K562 (cell line): ENCODE measurements at regions not wholly inside any gene's neighbourhood (a gene's known extent, or its start where the extent isn't known, plus 50 kb on each side); places are given as distances from the start of the nearest gene placed in this dataset.

Experiments
- ATAC-seq: fragments of 200-7000 bp; cut with Tn5 transposase; 3 replicates; pipeline ENCODE4 v1.9.1; 2020; ENCODE audit warnings: moderate library complexity
- BruUV-seq: library from RNA; stranded (reverse); fragments of 400-500 nt; replicated peaks from 2 replicates; lab custom pipeline; 2021; lab: Mats Ljungman, UMichigan
- CTCF ChIA-PET: fragments of 300-600 bp; formaldehyde crosslinking; extraction: SDS; loops from one replicate; lab custom pipeline; 2021; ENCODE audit warnings: low intra/inter-chr PET ratio; lab: Yijun Ruan, JAX
- POLR2A ChIA-PET: fragments of 300-600, 350-650 bp; sonication (Branson Sonifier 250); formaldehyde crosslinking; extraction: SDS; loops from one replicate; lab custom pipeline; 2021; ENCODE audit warnings: antibody characterized with exemption, inconsistent platforms; lab: Yijun Ruan, JAX
- DNase-seq, 4 experiments: peaks; one replicate each; pipeline versions ENCODE4 v3.0.0 to v3.0.0-alpha.2; 2011 to 2018; ENCODE audit warnings: low spot score in 3 of 4, mixed read lengths in 3 of 4; ENCODE audit errors: extremely low read depth in 1 of 4
- FAIRE-seq: peaks from 2 replicates; lab custom pipeline; 2011; peaks lifted over from hg19 to GRCh38; lab: Jason Lieb, UNC
- H2AFZ ChIP-seq: 2 replicates; pipeline ENCODE4 v1.6.0; 2011; ENCODE audit warnings: low read depth, low read length, control low read depth, inconsistent platforms
- H3K27ac ChIP-seq: fragments of 200-600 bp; 3 replicates; pipeline ENCODE4 v1.8.0; 2011; ENCODE audit warnings: low read depth, mild to moderate bottlenecking, control low read depth, inconsistent platforms, low read length, moderate library complexity, mixed read lengths; ENCODE audit errors: extremely low read depth
- H3K27me3 ChIP-seq, 2 experiments: fragments of 300-600 bp in 1 of 2; 2 replicates in 1 of 2; 3 replicates in 1 of 2; pipeline versions ENCODE4 v1.6.0 to v1.8.0; 2011; ENCODE audit warnings: inconsistent platforms in 2 of 2, low read length in 2 of 2, mild to moderate bottlenecking in 1 of 2, mixed read lengths in 1 of 2, moderate library complexity in 1 of 2; ENCODE audit not compliant: control insufficient read depth in 2 of 2, insufficient read depth in 2 of 2
- H3K36me3 ChIP-seq: fragments of 300-600 bp; 3 replicates; pipeline ENCODE4 v1.8.0; 2011; ENCODE audit warnings: mild to moderate bottlenecking, low read length, inconsistent platforms; ENCODE audit not compliant: control insufficient read depth, insufficient read depth
- H3K4me1 ChIP-seq, 2 experiments: fragments of 200-600 bp in 1 of 2; replicated peaks in 1 of 2; 2 replicates in 1 of 2; 3 replicates in 1 of 2; pipeline versions ENCODE4 v1.5.1 to v1.8.0; 2011; ENCODE audit warnings: inconsistent platforms in 2 of 2, low read length in 2 of 2, mild to moderate bottlenecking in 1 of 2, mixed read lengths in 1 of 2, moderate library complexity in 1 of 2; ENCODE audit not compliant: control insufficient read depth in 2 of 2, insufficient read depth in 2 of 2
- H3K4me2 ChIP-seq: 2 replicates; pipeline ENCODE4 v1.6.1; 2011; ENCODE audit warnings: low read length, control low read depth, inconsistent platforms, mixed read lengths; ENCODE audit not compliant: insufficient read depth
- H3K4me3 ChIP-seq: fragments of 200-600 bp; sonication (generic), shearing (Covaris generic); 2 replicates; pipeline ENCODE4 v1.5.1; 2016; ENCODE audit warnings: control low read depth, inconsistent platforms
- H3K79me2 ChIP-seq: fragments of 200-600 bp; 3 replicates; pipeline ENCODE4 v1.8.0; 2011; ENCODE audit warnings: low read length, inconsistent platforms; ENCODE audit not compliant: control insufficient read depth, insufficient read depth
- H3K9ac ChIP-seq, 2 experiments: 2 replicates each; pipeline versions ENCODE4 v1.6.0 to v1.6.1; 2011; ENCODE audit warnings: low read depth in 2 of 2, low read length in 2 of 2, control low read depth in 1 of 2, inconsistent platforms in 1 of 2, mild to moderate bottlenecking in 1 of 2, mixed read lengths in 1 of 2; ENCODE audit not compliant: insufficient read depth in 1 of 2
- H3K9me1 ChIP-seq: one replicate; pipeline ENCODE4 v1.6.0; 2011; ENCODE audit warnings: inconsistent platforms, mild to moderate bottlenecking, low read length, moderate library complexity; ENCODE audit not compliant: control insufficient read depth, insufficient read depth
- H3K9me3 ChIP-seq: replicated peaks from 2 replicates; pipeline ENCODE4 v1.5.1; 2011; ENCODE audit warnings: low read depth, low read length, inconsistent platforms; ENCODE audit not compliant: control insufficient read depth, insufficient read depth
- H4K20me1 ChIP-seq: replicated peaks from 2 replicates; pipeline ENCODE4 v1.6.1; 2011; ENCODE audit warnings: low read length, inconsistent platforms, mixed read lengths; ENCODE audit not compliant: control insufficient read depth, insufficient read depth
- ASH1L ChIP-seq: fragments of 450-650 bp; IDR thresholded peaks from 2 replicates; pipeline ENCODE4 v1.6.1; 2018; ENCODE audit warnings: borderline replicate concordance, mild to moderate bottlenecking, low read depth; ENCODE audit not compliant: partially characterized antibody
- CBX2 ChIP-seq: fragments of 200-600 bp; sonication (generic); IDR thresholded peaks from one replicate; pipeline ENCODE4 v1.6.1; 2012; ENCODE audit warnings: mild to moderate bottlenecking, low read length, inconsistent platforms; ENCODE audit not compliant: insufficient read depth, poor library complexity, severe bottlenecking
- CHD4 ChIP-seq: fragments of 200-600 bp; sonication (generic); IDR thresholded peaks from 3 replicates; pipeline ENCODE4 v1.6.1; 2012; ENCODE audit warnings: low read depth, mild to moderate bottlenecking, mixed read lengths, low read length, inconsistent platforms; ENCODE audit not compliant: insufficient read depth, insufficient replicate concordance, poor library complexity, severe bottlenecking
- DLX4 ChIP-seq: fragments of 250-450 bp; sonication (Bioruptor Pico); IDR thresholded peaks from 2 replicates; pipeline ENCODE4 v1.6.1; 2021; ENCODE audit warnings: mild to moderate bottlenecking
- ETV6 ChIP-seq, 3 experiments: fragments of 150-350 bp in 1 of 3; sonication (generic) in 1 of 3; formaldehyde crosslinking in 1 of 3; IDR thresholded peaks; 2 replicates each; pipeline versions ENCODE4 v1.6.1 to v1.8.0; 2014 to 2022; ENCODE audit warnings: borderline replicate concordance in 2 of 3, low read depth in 2 of 3, antibody characterized with exemption in 1 of 3, low read length in 1 of 3, mild to moderate bottlenecking in 1 of 3, missing genetic modification reagents in 1 of 3
- HDAC6 ChIP-seq: IDR thresholded peaks from 2 replicates; pipeline ENCODE4 v1.6.1; 2012; ENCODE audit warnings: low read depth, mild to moderate bottlenecking, control low read depth, inconsistent platforms, low read length, moderate library complexity
- KLF6 ChIP-seq: fragments of 250-450 bp; sonication (Bioruptor Pico); IDR thresholded peaks from 2 replicates; pipeline ENCODE4 v1.4.0; 2020; ENCODE audit warnings: mild to moderate bottlenecking, moderate library complexity, borderline replicate concordance
- MAFG ChIP-seq: fragments of 450-650 bp; conservative IDR thresholded peaks from 2 replicates; pipeline ENCODE4 v1.6.1; 2016; ENCODE audit warnings: missing genetic modification characterization, missing compliant biosample characterization
- NFE2L1 ChIP-seq: fragments of 450-650 bp; IDR thresholded peaks from 2 replicates; pipeline ENCODE4 v1.6.1; 2016; ENCODE audit warnings: missing genetic modification characterization, low read depth, mild to moderate bottlenecking, missing compliant biosample characterization, moderate library complexity, borderline replicate concordance
- NONO ChIP-seq, 2 experiments: fragments of 200-400 bp in 1 of 2; fragments of 450-650 bp in 1 of 2; formaldehyde crosslinking in 1 of 2; IDR thresholded peaks; 2 replicates each; pipeline ENCODE4 v1.6.1; 2017; ENCODE audit warnings: low read depth in 2 of 2, mild to moderate bottlenecking in 2 of 2, moderate library complexity in 2 of 2, low read length in 1 of 2
- NR3C1 ChIP-seq: sonication (generic); formaldehyde crosslinking; IDR thresholded peaks from 2 replicates; pipeline ENCODE4 v1.8.1; 2022; ENCODE audit warnings: missing genetic modification reagents
- RAD51 ChIP-seq: fragments of 450-650 bp; IDR thresholded peaks from 2 replicates; pipeline ENCODE4 v1.7.1; 2016; ENCODE audit warnings: low read depth, mild to moderate bottlenecking, borderline replicate concordance
- SMARCA5 ChIP-seq: fragments of 450-650 bp; IDR thresholded peaks from 2 replicates; pipeline ENCODE4 v1.6.1; 2016
- TCF3 ChIP-seq: sonication (generic); formaldehyde crosslinking; IDR thresholded peaks from 2 replicates; pipeline ENCODE4 v1.4.0; 2020; ENCODE audit warnings: mild to moderate bottlenecking, missing genetic modification reagents
- UBTF ChIP-seq, 2 experiments: IDR thresholded peaks; 2 replicates each; pipeline ENCODE4 v1.6.1; 2012; ENCODE audit warnings: improper control_type of control experiment in 2 of 2, low read depth in 2 of 2, low read length in 2 of 2, borderline replicate concordance in 1 of 2
- XRCC4 ChIP-seq: IDR thresholded peaks from one replicate; pipeline ENCODE4 v1.6.1; 2011; ENCODE audit not compliant: insufficient read depth, insufficient read length; ENCODE audit errors: extremely low read depth
- ZFP30 ChIP-seq: fragments of 250-450 bp; sonication (Bioruptor Pico); IDR thresholded peaks from 2 replicates; pipeline ENCODE4 v1.8.0; 2022; ENCODE audit warnings: moderate library complexity, mild to moderate bottlenecking, inconsistent platforms, borderline replicate concordance
- ZNF12 ChIP-seq: sonication (generic); formaldehyde crosslinking; IDR thresholded peaks from 2 replicates; pipeline ENCODE4 v1.4.0; 2020; ENCODE audit warnings: mild to moderate bottlenecking, missing genetic modification reagents
- ZNF316 ChIP-seq: fragments of 450-650 bp; IDR thresholded peaks from 2 replicates; pipeline ENCODE4 v1.6.1; 2016
- WGBS: fragments of 100-300 bp; shearing (Covaris generic); methylation state at CpG from one replicate; pipeline ENCODE4 v1.1.6; 2016; ENCODE audit warnings: low coverage, mixed read lengths; ENCODE audit not compliant: insufficient coverage; ENCODE audit errors: missing lambda C conversion rate; 5-methylcytosine and 5-hydroxymethylcytosine counted together
- in situ Hi-C: fragments of 300-500 bp; cut with MboI; formaldehyde crosslinking; loops from 4 replicates; pipeline ENCODE4 v1.15.0; 2018; ENCODE audit warnings: inconsistent platforms, mixed read lengths
- intact Hi-C: fragments of 100-400 bp; cut with micrococcal nuclease; formaldehyde crosslinking; loops from 2 replicates; pipeline ENCODE4 v1.14.2; 2022

GRCh38 chr10:109114579-109114978 is 808.7 kb downstream of the XPNPEP1 start:
- no peaks in the 10 kb centered on the region for H3K4me1 ChIP-seq
- in situ Hi-C loops, result no loop called here
- H3K27me3 ChIP-seq, result no peaks in the 10 kb centered on the region
- H3K9me3 ChIP-seq, result no peaks in the 10 kb centered on the region
- no peaks in the 10 kb centered on the region for H3K79me2 ChIP-seq
- no peak overlapping the region for H2AFZ ChIP-seq
- no peak for TF ChIP-seq NFE2L1 (tag)
- no peak for TF ChIP-seq MAFG (tag)
- TF ChIP-seq ETV6 (IDR thresholded peaks at IDR 0.05; ENCODE audit: borderline replicate concordance in 1 of 2, low read depth in 2 of 2, low read length in 1 of 2), result no peak
- no peak for TF ChIP-seq ETV6 (CRISPR knock-in tag; IDR thresholded peaks at IDR 0.05; ENCODE audit: borderline replicate concordance)
- TF ChIP-seq NONO (IDR thresholded peaks at IDR 0.05; ENCODE audit: low read depth in 2 of 2, low read length in 1 of 2), result no peak
- TF ChIP-seq CHD4, result no peak
- TF ChIP-seq HDAC6, result no peak
- TF ChIP-seq RAD51, result no peak
- TF ChIP-seq XRCC4, result no peak
- no peak for TF ChIP-seq DLX4 (CRISPR knock-in tag)
- no peak for TF ChIP-seq ZFP30
- no peak for TF ChIP-seq ASH1L
- no peak for TF ChIP-seq ZNF12 (CRISPR knock-in tag)
- TF ChIP-seq NR3C1 (CRISPR knock-in tag), result no peak
- TF ChIP-seq SMARCA5, result no peak
- no peak for TF ChIP-seq KLF6 (CRISPR knock-in tag)
- TF ChIP-seq UBTF (IDR thresholded peaks at IDR 0.05; ENCODE audit: borderline replicate concordance in 1 of 2, low read depth in 2 of 2, low read length in 2 of 2), result no peak
- no peak for TF ChIP-seq CBX2
- TF ChIP-seq ZNF316, result no peak
- TF ChIP-seq TCF3 (CRISPR knock-in tag), result no peak
- FAIRE-seq, result no peak
- WGBS, result 0% methylated on average over 2 of the region's 2 CpGs
- H4K20me1 ChIP-seq, result no peaks in the 10 kb centered on the region
- intact Hi-C loops, result no loop called here
- no peak for ATAC-seq
- BruUV-seq, result no TSS peak
- H3K9ac ChIP-seq, result no peak overlapping the region
- no peak overlapping the region for H3K4me2 ChIP-seq
- no peaks in the 10 kb centered on the region for H3K36me3 ChIP-seq
- H3K4me3 ChIP-seq, result no peak overlapping the region
- no peak overlapping the region for H3K27ac ChIP-seq
- ChIA-PET POLR2A (no interaction called here), CTCF (no interaction called here)
- DNase-seq, result no peak
- no peaks in the 10 kb centered on the region for H3K9me1 ChIP-seq
